HEK293 (cell line): ENCODE measurements at regions not wholly inside any gene's neighbourhood (a gene's known extent, or its start where the extent isn't known, plus 50 kb on each side); places are given as distances from the start of the nearest gene placed in this dataset.

ENCODE experiments used
- CTCF ChIA-PET: fragments of 350-600 bp; formaldehyde crosslinking; extraction: SDS; loops from one replicate; lab custom pipeline; 2021; ENCODE audit warnings: antibody characterized with exemption; lab: Yijun Ruan, JAX
- POLR2A ChIA-PET: fragments of 300-600 bp; formaldehyde crosslinking; extraction: SDS; loops from one replicate; lab custom pipeline; 2020; ENCODE audit warnings: antibody characterized with exemption, inconsistent platforms; lab: Yijun Ruan, JAX
- H3K27ac ChIP-seq: fragments of 200-500 bp; sonication (Bioruptor generic); 2 replicates; pipeline ENCODE4 v1.5.1; 2014; ENCODE audit warnings: low read depth, low read length, control low read depth, inconsistent platforms; ENCODE audit errors: extremely low read depth
- H3K36me3 ChIP-seq, 2 experiments: fragments of 200-500 bp in 1 of 2; sonication (Bioruptor generic) in 1 of 2; 1 replicate in 1 of 2; 2 replicates in 1 of 2; pipeline ENCODE4 v1.5.1; 2014 to 2017; ENCODE audit warnings: inconsistent platforms in 2 of 2, low read length in 2 of 2; ENCODE audit not compliant: control insufficient read depth in 2 of 2, insufficient read depth in 1 of 2
- H3K4me1 ChIP-seq: fragments of 200-500 bp; sonication (Bioruptor generic); 2 replicates; pipeline ENCODE4 v1.5.1; 2014; ENCODE audit warnings: mild to moderate bottlenecking, low read length, inconsistent platforms; ENCODE audit not compliant: control insufficient read depth, insufficient read depth
- H3K4me3 ChIP-seq: 2 replicates; pipeline ENCODE4 v1.5.1; 2011; ENCODE audit warnings: low read depth, mild to moderate bottlenecking, control low read depth, low read length, moderate library complexity
- H3K9me3 ChIP-seq: fragments of 200-500 bp; sonication (Bioruptor generic); 2 replicates; pipeline ENCODE4 v1.5.1; 2014; ENCODE audit warnings: low read depth, low read length, inconsistent platforms; ENCODE audit not compliant: control insufficient read depth, insufficient read depth
- BCL11B ChIP-seq: fragments of 450-650 bp; formaldehyde crosslinking; IDR thresholded peaks from 2 replicates; pipeline ENCODE4 v1.5.1; 2016; ENCODE audit warnings: low read depth, missing biosample characterization, missing genetic modification characterization
- GFI1B ChIP-seq: fragments of 450-650 bp; formaldehyde crosslinking; IDR thresholded peaks from 2 replicates; pipeline ENCODE4 v1.5.1; 2016; ENCODE audit warnings: missing biosample characterization, missing genetic modification characterization
- PATZ1 ChIP-seq: fragments of 450-650 bp; formaldehyde crosslinking; IDR thresholded peaks from 2 replicates; pipeline ENCODE4 v1.5.1; 2016; ENCODE audit warnings: missing biosample characterization, missing genetic modification characterization
- REST ChIP-seq: fragments of 450-650 bp; formaldehyde crosslinking; IDR thresholded peaks from 2 replicates; pipeline ENCODE4 v1.5.1; 2016; ENCODE audit warnings: missing biosample characterization, missing genetic modification characterization
- ZBTB11 ChIP-seq: fragments of 450-650 bp; formaldehyde crosslinking; conservative IDR thresholded peaks from 2 replicates; pipeline ENCODE4 v1.5.1; 2016; ENCODE audit warnings: low read depth, missing biosample characterization, missing genetic modification characterization
- ZNF140 ChIP-seq: fragments of 450-650 bp; formaldehyde crosslinking; IDR thresholded peaks from 2 replicates; pipeline ENCODE4 v1.5.1; 2016; ENCODE audit warnings: missing biosample characterization, missing genetic modification characterization
- ZNF266 ChIP-seq: fragments of 450-650 bp; formaldehyde crosslinking; IDR thresholded peaks from 2 replicates; pipeline ENCODE4 v1.5.1; 2016; ENCODE audit warnings: missing biosample characterization, missing genetic modification characterization, low read depth
- ZNF394 ChIP-seq: fragments of 450-650 bp; formaldehyde crosslinking; IDR thresholded peaks from 2 replicates; pipeline ENCODE4 v1.5.1; 2016; ENCODE audit warnings: missing biosample characterization, missing genetic modification characterization, mild to moderate bottlenecking, moderate library complexity, borderline replicate concordance
- ZNF416 ChIP-seq: fragments of 450-650 bp; formaldehyde crosslinking; IDR thresholded peaks from 2 replicates; pipeline ENCODE4 v1.5.1; 2016; ENCODE audit warnings: missing biosample characterization, missing genetic modification characterization
- ZNF426 ChIP-seq: fragments of 450-650 bp; formaldehyde crosslinking; IDR thresholded peaks from 2 replicates; pipeline ENCODE4 v1.5.1; 2017; ENCODE audit warnings: missing biosample characterization, missing genetic modification characterization, mild to moderate bottlenecking, inconsistent platforms, moderate library complexity
- ZNF433 ChIP-seq: fragments of 450-650 bp; formaldehyde crosslinking; IDR thresholded peaks from 2 replicates; pipeline ENCODE4 v1.5.1; 2016; ENCODE audit warnings: missing biosample characterization, missing genetic modification characterization, low read depth
- ZNF501 ChIP-seq: fragments of 450-650 bp; formaldehyde crosslinking; IDR thresholded peaks from 2 replicates; pipeline ENCODE4 v1.5.1; 2016; ENCODE audit warnings: missing biosample characterization, missing genetic modification characterization
- ZNF510 ChIP-seq: fragments of 450-650 bp; formaldehyde crosslinking; IDR thresholded peaks from 2 replicates; pipeline ENCODE4 v1.5.1; 2018; ENCODE audit warnings: mild to moderate bottlenecking, missing genetic modification characterization, missing biosample characterization; ENCODE audit not compliant: insufficient replicate concordance
- ZNF560 ChIP-seq: fragments of 450-650 bp; formaldehyde crosslinking; IDR thresholded peaks from 2 replicates; pipeline ENCODE4 v1.5.1; 2017; ENCODE audit warnings: missing biosample characterization, missing genetic modification characterization, borderline replicate concordance
- ZNF580 ChIP-seq: fragments of 450-650 bp; formaldehyde crosslinking; IDR thresholded peaks from 2 replicates; pipeline ENCODE4 v1.5.1; 2016; ENCODE audit warnings: missing biosample characterization, missing genetic modification characterization
- ZNF654 ChIP-seq: fragments of 450-650 bp; formaldehyde crosslinking; IDR thresholded peaks from 2 replicates; pipeline ENCODE4 v1.5.1; 2016; ENCODE audit warnings: low read depth, missing biosample characterization, missing genetic modification characterization
- ZSCAN30 ChIP-seq: fragments of 450-650 bp; IDR thresholded peaks from 2 replicates; pipeline ENCODE4 v1.5.1; 2018; ENCODE audit warnings: missing biosample characterization, mild to moderate bottlenecking, missing genetic modification characterization, moderate library complexity

GRCh38 chr5:165411532-165411931, 1906.1 kb downstream of the MAT2B start (continued):
- TF ChIP-seq ZNF580 (tag by site-specific recombination) (0 out of 2 replicates have a peak, but pooled peaks have one; percentile 15), ZBTB11 (tag by site-specific recombination) (peak; percentile 81), ZNF510 (peak; percentile 19), ZNF140 (tag by site-specific recombination) (peak; percentile 55; the same call in 1 of the 2 replicates), ZNF560 (tag by site-specific recombination) (0 out of 2 replicates have a peak, but pooled peaks have one; percentile 24), ZNF654 (peak; percentile 35), ZNF266 (tag by site-specific recombination) (peak; percentile 44; the same call in 1 of the 2 replicates), ZNF433 (tag by site-specific recombination) (peak; percentile 68), ZNF394 (peak; percentile 83), REST (tag by site-specific recombination) (peak; percentile 63), ZNF426 (tag by site-specific recombination) (peak; percentile 89)

DNA sequence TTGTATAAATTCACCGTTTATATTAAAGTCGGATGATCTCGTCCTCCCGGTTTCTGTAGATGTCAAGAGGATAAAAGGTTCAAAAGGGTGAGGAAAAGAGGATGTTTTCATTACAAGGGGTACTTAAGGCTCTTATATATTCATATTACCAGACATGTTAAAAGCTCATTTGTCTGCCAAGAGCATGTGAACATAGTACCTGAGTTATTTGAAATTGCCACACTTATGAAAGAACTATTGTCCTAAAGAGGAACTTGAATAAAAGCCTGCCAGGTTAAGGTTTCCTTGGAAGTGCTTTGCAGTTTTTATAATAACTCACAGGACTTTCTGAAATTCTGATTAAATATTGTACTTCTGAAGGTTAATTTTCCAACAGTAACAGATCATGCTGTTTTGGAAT, 1915.1 kb downstream of the MAT2B start:
- no peaks in the 10 kb centered on the region for H3K9me3 ChIP-seq
- CTCF ChIA-PET = no interaction called here
- no peaks in the 10 kb centered on the region for H3K4me1 ChIP-seq
- H3K36me3 ChIP-seq = no peaks in the 10 kb centered on the region
- TF ChIP-seq ZNF501 (tag by site-specific recombination) (no peak), ZNF416 (tag by site-specific recombination) (no peak), GFI1B (tag by site-specific recombination) (no peak), PATZ1 (no peak), ZSCAN30 (no peak), BCL11B (tag by site-specific recombination) (no peak)
- H3K4me3 ChIP-seq = no peak overlapping the region
- H3K27ac ChIP-seq = no peak overlapping the region
- POLR2A ChIA-PET = no interaction called here
